B cell (primary cell): ENCODE measurements at regions not wholly inside any gene's neighbourhood (a gene's known extent, or its start where the extent isn't known, plus 50 kb on each side); places are given as distances from the start of the nearest gene placed in this dataset.

Source experiments
- ATAC-seq: fragments of 200-7000 bp; cut with Tn5 transposase; one replicate; pipeline ENCODE4 v1.10.0; 2021; ENCODE audit warnings: low read depth, mild to moderate bottlenecking, moderate number of reproducible peaks, moderate library complexity
- CTCF ChIA-PET: fragments of 350-600 bp; sonication (Branson Sonifier 250); formaldehyde crosslinking; loops from one replicate; lab custom pipeline; 2021; ENCODE audit warnings: antibody characterized with exemption, inconsistent platforms; lab: Charles Lee
- POLR2A ChIA-PET: fragments of 350-600 bp; sonication (Branson Sonifier 250); formaldehyde crosslinking; loops from one replicate; lab custom pipeline; 2021; ENCODE audit warnings: antibody characterized with exemption; lab: Charles Lee
- DNase-seq: peaks from one replicate; pipeline ENCODE4 v3.0.0; 2013
- H2AFZ ChIP-seq: 2 replicates; pipeline ENCODE4 v1.6.1; 2012; ENCODE audit warnings: mild to moderate bottlenecking, low read depth, low read length; ENCODE audit not compliant: insufficient read depth, poor library complexity, severe bottlenecking
- H3K27ac ChIP-seq, 2 donors: 1 replicate in 1 of 2; 2 replicates in 1 of 2; pipeline ENCODE4 v1.5.1; 2012 to 2013; ENCODE audit warnings: low read length in 2 of 2, mild to moderate bottlenecking in 2 of 2, moderate library complexity in 1 of 2
- H3K27me3 ChIP-seq, 4 experiments: fragments of 200-600 bp in 1 of 4; sonication (generic) in 1 of 4; replicated peaks in 1 of 4; 1 replicate in 2 of 4; 2 replicates in 2 of 4; pipeline versions ENCODE4 v1.6.1 to v1.7.0; 2013 to 2016; ENCODE audit warnings: low read length in 3 of 4, mild to moderate bottlenecking in 2 of 4, mixed read lengths in 1 of 4, moderate library complexity in 1 of 4; ENCODE audit not compliant: insufficient read depth in 4 of 4, control insufficient read depth in 3 of 4; ENCODE audit errors: control extremely low read depth in 1 of 4
- H3K36me3 ChIP-seq, 2 experiments: replicated peaks in 1 of 2; 1 replicate in 1 of 2; 2 replicates in 1 of 2; pipeline versions ENCODE4 v1.6.1 to v1.7.1; 2013; ENCODE audit warnings: low read length in 1 of 2; ENCODE audit not compliant: insufficient read depth in 2 of 2, control insufficient read depth in 1 of 2; ENCODE audit errors: control extremely low read depth in 1 of 2, extremely low read depth in 1 of 2
- H3K4me1 ChIP-seq, 2 donors: fragments of 200-600 bp in 1 of 2; sonication (generic) in 1 of 2; 1 replicate in 1 of 2; 2 replicates in 1 of 2; pipeline versions ENCODE4 v1.5.1 to v1.6.1; 2013 to 2017; ENCODE audit warnings: low read length in 2 of 2; ENCODE audit not compliant: control insufficient read depth in 2 of 2, insufficient read depth in 2 of 2
- H3K4me2 ChIP-seq: replicated peaks from 2 replicates; pipeline ENCODE3; 2012; ENCODE audit warnings: mild to moderate bottlenecking, low read depth, low read length; ENCODE audit not compliant: poor library complexity, severe bottlenecking
- H3K4me3 ChIP-seq, 5 experiments: fragments of 200-600 bp in 1 of 5; sonication (generic) in 1 of 5; 1 replicate in 3 of 5; 2 replicates in 2 of 5; pipeline versions ENCODE4 v1.5.1 to v1.7.0; 2011 to 2016; ENCODE audit warnings: low read length in 4 of 5, mild to moderate bottlenecking in 4 of 5, low read depth in 2 of 5, control low read depth in 1 of 5, moderate library complexity in 1 of 5; ENCODE audit not compliant: insufficient read depth in 1 of 5; ENCODE audit errors: control extremely low read depth in 1 of 5, extremely low read depth in 1 of 5
- H3K79me2 ChIP-seq: fragments of 200-600 bp; sonication (generic); one replicate; pipeline ENCODE4 v1.6.0; 2016; ENCODE audit warnings: low read length; ENCODE audit not compliant: control insufficient read depth, insufficient read depth
- H3K9ac ChIP-seq: fragments of 200-600 bp; sonication (generic); 2 replicates; pipeline ENCODE4 v1.6.1; 2017; ENCODE audit warnings: mild to moderate bottlenecking, low read length, moderate library complexity
- H3K9me3 ChIP-seq, 3 donors: one replicate each; pipeline versions ENCODE4 v1.6.1 to v1.7.1; 2013; ENCODE audit warnings: low read length in 2 of 3; ENCODE audit not compliant: control insufficient read depth in 2 of 3, insufficient read depth in 1 of 3; ENCODE audit errors: control extremely low read depth in 1 of 3
- H4K20me1 ChIP-seq: 2 replicates; pipeline ENCODE4 v1.6.0; 2012; ENCODE audit warnings: mild to moderate bottlenecking, low read length; ENCODE audit not compliant: insufficient read depth, control insufficient read depth, poor library complexity, severe bottlenecking
- H3K27ac Mint-ChIP-seq: one replicate; pipeline ENCODE4 v1.8.0; 2021; ENCODE audit warnings: mixed read lengths
- H3K27me3 Mint-ChIP-seq: one replicate; pipeline ENCODE4 v1.8.0; 2021; ENCODE audit warnings: mixed read lengths
- H3K4me1 Mint-ChIP-seq: one replicate; pipeline ENCODE4 v1.8.0; 2021; ENCODE audit warnings: mixed read lengths
- H3K4me3 Mint-ChIP-seq: one replicate; pipeline ENCODE4 v1.8.0; 2021; ENCODE audit warnings: mixed read lengths
- H3K9me3 Mint-ChIP-seq: one replicate; pipeline ENCODE4 v1.8.0; 2022; ENCODE audit warnings: mixed read lengths; ENCODE audit not compliant: insufficient read depth
- EZH2 ChIP-seq: IDR thresholded peaks from 2 replicates; pipeline ENCODE4 v1.6.1; 2012; ENCODE audit warnings: borderline replicate concordance, low read depth, mild to moderate bottlenecking, moderate library complexity, low read length; ENCODE audit not compliant: insufficient read depth, poor library complexity, severe bottlenecking
- WGBS: methylation state at CpG from one replicate; pipeline ENCODE4 v1.1.5; 2013; ENCODE audit warnings: missing lambda C conversion rate; ENCODE audit not compliant: insufficient coverage; 5-methylcytosine and 5-hydroxymethylcytosine counted together
- intact Hi-C: fragments of 100-400 bp; cut with micrococcal nuclease; formaldehyde crosslinking; loops from one replicate; pipeline ENCODE4 v1.10.0; 2022
- TF ChIP-seq, protein P1 (sequence below): fragments of 200-600 bp; IDR thresholded peaks from one replicate; pipeline ENCODE4 v1.8.0; 2022; ENCODE audit warnings: antibody characterized with exemption, mild to moderate bottlenecking

DNA sequence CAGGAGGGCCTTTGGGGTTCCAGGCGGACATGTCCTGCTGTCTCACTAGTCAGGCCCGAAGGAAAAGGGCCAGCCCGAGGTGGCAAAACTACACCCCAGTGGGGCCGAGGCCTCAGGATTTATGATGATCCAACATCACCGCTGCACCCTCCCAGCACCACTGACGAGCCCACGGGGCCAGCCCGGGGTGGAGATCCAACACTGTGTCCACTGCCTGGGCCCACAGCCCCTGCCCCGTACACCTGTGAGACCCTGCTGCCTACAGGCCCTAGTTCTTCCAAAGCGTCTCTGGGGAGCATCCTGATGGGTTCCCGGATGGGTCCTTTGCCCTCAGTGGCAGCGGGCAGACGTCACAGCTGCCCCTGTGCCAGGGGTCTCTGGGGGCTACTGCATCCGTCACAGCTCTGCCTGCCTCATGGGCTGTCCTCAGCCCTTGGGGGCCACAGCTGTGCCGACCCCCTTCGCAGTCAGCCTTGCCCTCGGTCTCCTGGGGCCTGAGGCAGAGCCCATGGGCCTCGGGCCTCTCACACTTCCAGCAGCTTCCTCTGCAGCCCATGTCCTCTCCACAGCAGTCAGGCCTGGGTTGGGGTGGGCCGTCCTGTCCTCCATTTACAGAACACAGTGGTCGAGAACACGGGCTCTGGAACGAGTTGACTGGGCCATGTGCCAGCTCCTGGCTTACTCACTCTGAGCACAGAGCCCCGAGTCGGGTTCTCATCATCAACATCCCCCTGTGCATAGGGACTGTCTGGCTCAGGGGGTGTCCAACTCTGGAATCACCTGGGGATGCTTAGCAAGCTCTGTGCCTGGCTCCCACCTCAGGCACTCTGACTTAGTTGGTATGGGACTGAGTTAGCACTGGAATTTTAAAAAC, 64.9 kb downstream of the FOXL3 start:
- DNase-seq (no peak), ATAC-seq (no peak)
- H3K27me3 ChIP-seq, result peaks cover 0 to 21% (median 6%) of the 10 kb centered on the region in 4 experiments
- H3K9me3 ChIP-seq, result peaks cover 0 to 67% (median 6%) of the 10 kb centered on the region in 3 donors
- H3K9me3 Mint-ChIP-seq, result no peaks in the 10 kb centered on the region
- H3K36me3 ChIP-seq, result no peaks in the 10 kb centered on the region
- no peak overlapping the region for H3K4me3 ChIP-seq
- H3K27ac Mint-ChIP-seq, result no peak overlapping the region
- H3K4me1 ChIP-seq, result peaks cover 15% of the 10 kb centered on the region in 2 donors
- no peak overlapping the region for H3K4me2 ChIP-seq
- H3K9ac ChIP-seq, result no peak overlapping the region
- no peaks in the 10 kb centered on the region for H4K20me1 ChIP-seq
- no peak overlapping the region for H3K27ac ChIP-seq
- H3K4me1 Mint-ChIP-seq, result peaks cover 10% of the 10 kb centered on the region
- no peaks in the 10 kb centered on the region for H3K79me2 ChIP-seq
- WGBS, result 58% methylated on average over 22 of the region's 24 CpGs
- no peak overlapping the region for H3K4me3 Mint-ChIP-seq
- TF ChIP-seq EZH2, result no peak
- TF ChIP-seq, protein P1, sequence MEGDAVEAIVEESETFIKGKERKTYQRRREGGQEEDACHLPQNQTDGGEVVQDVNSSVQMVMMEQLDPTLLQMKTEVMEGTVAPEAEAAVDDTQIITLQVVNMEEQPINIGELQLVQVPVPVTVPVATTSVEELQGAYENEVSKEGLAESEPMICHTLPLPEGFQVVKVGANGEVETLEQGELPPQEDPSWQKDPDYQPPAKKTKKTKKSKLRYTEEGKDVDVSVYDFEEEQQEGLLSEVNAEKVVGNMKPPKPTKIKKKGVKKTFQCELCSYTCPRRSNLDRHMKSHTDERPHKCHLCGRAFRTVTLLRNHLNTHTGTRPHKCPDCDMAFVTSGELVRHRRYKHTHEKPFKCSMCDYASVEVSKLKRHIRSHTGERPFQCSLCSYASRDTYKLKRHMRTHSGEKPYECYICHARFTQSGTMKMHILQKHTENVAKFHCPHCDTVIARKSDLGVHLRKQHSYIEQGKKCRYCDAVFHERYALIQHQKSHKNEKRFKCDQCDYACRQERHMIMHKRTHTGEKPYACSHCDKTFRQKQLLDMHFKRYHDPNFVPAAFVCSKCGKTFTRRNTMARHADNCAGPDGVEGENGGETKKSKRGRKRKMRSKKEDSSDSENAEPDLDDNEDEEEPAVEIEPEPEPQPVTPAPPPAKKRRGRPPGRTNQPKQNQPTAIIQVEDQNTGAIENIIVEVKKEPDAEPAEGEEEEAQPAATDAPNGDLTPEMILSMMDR, result no peak
- H2AFZ ChIP-seq, result no peak overlapping the region
- intact Hi-C loops, result no loop called here
- POLR2A ChIA-PET, result no interaction called here
- CTCF ChIA-PET, result no interaction called here
- peaks cover 6% of the 10 kb centered on the region for H3K27me3 Mint-ChIP-seq

DNA sequence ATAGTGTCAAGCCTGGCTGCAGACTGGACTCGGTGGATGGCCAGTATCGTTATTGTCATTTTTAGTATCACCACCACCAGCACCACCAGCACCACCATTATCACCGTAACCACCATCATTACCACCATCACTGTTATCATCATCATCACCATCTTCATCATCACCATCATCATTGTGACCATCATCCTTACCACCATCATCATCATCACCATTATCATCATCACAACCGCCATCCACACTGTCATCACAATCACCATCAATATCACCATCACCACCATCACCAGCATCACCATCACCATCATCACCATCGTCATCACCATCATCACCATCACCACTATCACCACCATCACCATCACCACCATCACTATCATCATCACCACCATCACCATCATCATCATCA, 65.6 kb downstream of the FOXL3 start:
- no peaks in the 10 kb centered on the region for H3K9me3 Mint-ChIP-seq
- no peak overlapping the region for H2AFZ ChIP-seq
- H4K20me1 ChIP-seq, result no peaks in the 10 kb centered on the region
- H3K27me3 Mint-ChIP-seq, result peaks cover 6% of the 10 kb centered on the region
- intact Hi-C loops, result no loop called here
- no peak for ATAC-seq
- H3K4me2 ChIP-seq, result no peak overlapping the region
- ChIA-PET POLR2A (no interaction called here), CTCF (no interaction called here)
- H3K79me2 ChIP-seq, result no peaks in the 10 kb centered on the region
- no peaks in the 10 kb centered on the region for H3K36me3 ChIP-seq
- H3K4me1 ChIP-seq, result peaks cover 22% of the 10 kb centered on the region in 2 donors
- H3K9me3 ChIP-seq, result peaks cover 0 to 71% (median 6%) of the 10 kb centered on the region in 3 donors
- H3K27ac Mint-ChIP-seq, result no peak overlapping the region
- no peak overlapping the region for H3K4me3 ChIP-seq
- no peak overlapping the region for H3K27ac ChIP-seq
- no peak for DNase-seq
- no peak overlapping the region for H3K4me3 Mint-ChIP-seq
- peaks cover 13% of the 10 kb centered on the region for H3K4me1 Mint-ChIP-seq
- 94% methylated on average over 4 of the region's 5 CpGs for WGBS
- H3K27me3 ChIP-seq, result peaks cover 0 to 28% (median 8%) of the 10 kb centered on the region in 4 experiments
- H3K9ac ChIP-seq, result no peak overlapping the region
- TF ChIP-seq, protein P1, result no peak
- TF ChIP-seq EZH2, result no peak
